C4-2B (cell line): ENCODE measurements at regions not wholly inside any gene's neighbourhood (a gene's known extent, or its start where the extent isn't known, plus 50 kb on each side); places are given as distances from the start of the nearest gene placed in this dataset.
A peak's percentile ranks its signal among the peaks of the same experiment; 100 is the strongest.

Source experiments
- H3K27ac ChIP-seq: fragments of 450-650 bp; 2 replicates; pipeline ENCODE4 v1.5.1; 2017
- ZFX ChIP-seq: fragments of 450-650 bp; IDR thresholded peaks from 2 replicates; pipeline ENCODE4 v1.6.1; 2017
- TF ChIP-seq, protein P1 (sequence below): fragments of 450-650 bp; conservative IDR thresholded peaks from 2 replicates; pipeline ENCODE4 v1.5.1; 2017; ENCODE audit warnings: mild to moderate bottlenecking

DNA sequence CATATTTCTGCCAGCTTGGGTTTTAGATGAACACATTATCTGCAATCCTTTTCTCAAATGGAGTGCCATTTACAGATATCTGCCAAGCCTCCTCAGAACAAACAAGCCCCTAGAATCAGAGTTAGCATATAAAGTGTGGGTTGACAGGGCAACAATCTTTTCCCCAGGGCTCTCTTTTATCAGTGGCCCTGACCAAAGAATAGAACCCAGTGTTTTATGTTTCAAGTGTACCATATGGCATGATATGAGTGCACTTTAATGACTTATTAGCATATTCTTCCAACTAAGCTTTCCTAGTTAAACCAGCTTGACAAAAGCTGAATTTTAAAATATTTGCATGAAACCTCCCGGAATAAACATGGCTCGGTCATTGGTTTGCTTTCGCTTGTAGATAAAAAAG is 57.3 kb downstream of the EVX1 start:
- no peak overlapping the region for H3K27ac ChIP-seq
- TF ChIP-seq ZFX = no peak
- TF ChIP-seq, protein P1, sequence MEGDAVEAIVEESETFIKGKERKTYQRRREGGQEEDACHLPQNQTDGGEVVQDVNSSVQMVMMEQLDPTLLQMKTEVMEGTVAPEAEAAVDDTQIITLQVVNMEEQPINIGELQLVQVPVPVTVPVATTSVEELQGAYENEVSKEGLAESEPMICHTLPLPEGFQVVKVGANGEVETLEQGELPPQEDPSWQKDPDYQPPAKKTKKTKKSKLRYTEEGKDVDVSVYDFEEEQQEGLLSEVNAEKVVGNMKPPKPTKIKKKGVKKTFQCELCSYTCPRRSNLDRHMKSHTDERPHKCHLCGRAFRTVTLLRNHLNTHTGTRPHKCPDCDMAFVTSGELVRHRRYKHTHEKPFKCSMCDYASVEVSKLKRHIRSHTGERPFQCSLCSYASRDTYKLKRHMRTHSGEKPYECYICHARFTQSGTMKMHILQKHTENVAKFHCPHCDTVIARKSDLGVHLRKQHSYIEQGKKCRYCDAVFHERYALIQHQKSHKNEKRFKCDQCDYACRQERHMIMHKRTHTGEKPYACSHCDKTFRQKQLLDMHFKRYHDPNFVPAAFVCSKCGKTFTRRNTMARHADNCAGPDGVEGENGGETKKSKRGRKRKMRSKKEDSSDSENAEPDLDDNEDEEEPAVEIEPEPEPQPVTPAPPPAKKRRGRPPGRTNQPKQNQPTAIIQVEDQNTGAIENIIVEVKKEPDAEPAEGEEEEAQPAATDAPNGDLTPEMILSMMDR = no peak

- TF ChIP-seq ZFX = no peak
- TF ChIP-seq, protein P1 = no peak
- H3K27ac ChIP-seq = no peak overlapping the region
These were observed 57.8 kb downstream of the EVX1 start for GRCh38 chr7:27300421-27300820.

- H3K27ac ChIP-seq = no peak overlapping the region
- TF ChIP-seq, protein P1 = no peak; the same call in 1 of the 2 replicates
- TF ChIP-seq ZFX = no peak
These were observed 60.0 kb downstream of the EVX1 start for GRCh38 chr7:27302590-27302989.

DNA sequence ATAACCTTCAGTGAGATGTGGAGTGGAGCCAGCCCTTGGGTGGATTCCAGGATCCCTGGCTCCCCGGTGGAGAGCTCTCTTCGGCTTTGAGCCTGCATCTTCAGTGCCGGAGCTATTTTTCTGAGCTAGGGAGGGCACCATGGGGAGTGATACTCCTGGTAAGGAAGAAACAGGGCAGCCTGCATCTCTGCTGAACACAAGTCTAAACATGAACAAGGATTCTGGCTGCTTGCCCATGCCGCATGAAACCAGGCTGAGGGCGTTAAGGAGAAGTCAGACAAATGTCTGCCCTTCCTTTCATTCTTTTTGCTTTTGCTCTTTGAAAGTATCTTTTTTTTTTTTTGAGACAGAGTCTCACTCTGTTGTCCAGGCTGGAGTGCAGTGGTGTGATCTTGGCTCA is 60.4 kb downstream of the EVX1 start:
- no peak overlapping the region for H3K27ac ChIP-seq
- TF ChIP-seq, protein P1 = no peak
- TF ChIP-seq ZFX = no peak

GRCh38 chr7:27305854-27306253 is 63.3 kb downstream of the EVX1 start:
- TF ChIP-seq, protein P1 = no peak
- TF ChIP-seq ZFX = no peak

GRCh38 chr7:27312820-27313219 is 70.2 kb downstream of the EVX1 start:
- no peak overlapping the region for H3K27ac ChIP-seq
- TF ChIP-seq, protein P1 = no peak
- TF ChIP-seq ZFX = no peak

More at GRCh38 chr7:27305854-27306253, 63.3 kb downstream of the EVX1 start:
- H3K27ac ChIP-seq = no peak overlapping the region

- no peak for TF ChIP-seq ZFX
- TF ChIP-seq, protein P1 = no peak
- peak overlapping the region; percentile 70 for H3K27ac ChIP-seq
These were observed 71.5 kb downstream of the EVX1 start for GRCh38 chr7:27314111-27314510.
